Stimulated activated CD8-positive, alpha-beta memory T cell treated with anti-CD3 and anti-CD28 coated beads, Interleukin-7, amount 100 ng/mL, for 1 hour (primary cell): ENCODE measurements at regions not wholly inside any gene's neighbourhood (a gene's known extent, or its start where the extent isn't known, plus 50 kb on each side); places are given as distances from the start of the nearest gene placed in this dataset.

Experiments
- DNase-seq, 2 donors: peaks; one replicate each; pipeline ENCODE4 v3.0.0-alpha.2; 2020; ENCODE audit warnings: low read depth in 2 of 2

DNA sequence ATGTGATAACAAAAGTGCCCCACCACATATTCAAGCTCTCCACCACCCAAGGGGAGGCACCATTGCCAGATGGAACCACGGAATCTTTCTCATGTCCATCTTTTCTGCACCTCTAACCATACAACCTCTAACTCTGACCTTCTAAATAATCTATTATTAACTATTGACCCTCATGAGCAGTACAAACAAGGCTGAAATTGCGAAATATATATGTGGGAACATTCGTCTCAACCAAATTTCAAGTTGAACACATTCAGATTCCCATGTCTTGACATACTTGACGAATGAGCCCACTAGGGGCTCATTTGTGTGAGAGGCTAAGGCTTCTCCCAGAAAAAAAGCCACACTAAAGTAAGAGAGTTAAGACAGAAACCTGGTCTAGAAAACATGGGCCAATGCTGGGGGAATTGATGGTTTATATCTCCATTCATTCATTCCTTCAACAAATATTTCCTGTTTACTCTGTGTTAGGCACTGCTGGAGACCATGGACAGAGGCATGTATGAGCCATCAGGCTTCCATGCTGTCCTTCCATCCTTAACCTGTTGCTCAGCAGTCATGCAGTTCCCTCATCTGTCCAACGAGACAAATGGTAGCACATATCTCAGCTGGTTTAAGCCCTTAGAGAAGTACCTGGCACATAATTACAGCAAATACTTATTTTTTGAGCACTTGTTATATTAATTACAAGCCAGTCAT, 130.4 kb downstream of the ESM1 start:
- DNase-seq, result no peak

DNA sequence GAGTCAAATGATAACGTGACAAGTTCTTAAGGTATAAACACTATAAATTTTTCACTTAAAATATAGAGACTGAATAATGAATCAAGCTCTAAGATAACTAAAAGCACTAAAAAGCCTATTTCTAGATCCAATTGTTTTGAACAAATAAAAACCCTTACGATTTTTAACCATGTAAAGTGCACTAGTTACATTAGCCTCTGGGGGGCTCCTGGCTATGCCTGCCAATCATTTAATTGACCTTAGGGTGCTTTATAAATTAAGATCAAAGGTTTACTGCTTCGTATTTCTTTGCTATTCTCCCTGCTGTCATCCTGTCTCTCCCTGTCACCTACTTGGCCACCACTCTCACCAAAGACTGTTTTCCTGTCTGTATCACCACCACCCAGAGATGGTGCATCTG, 133.4 kb downstream of the ESM1 start:
- DNase-seq, result no peak

DNA sequence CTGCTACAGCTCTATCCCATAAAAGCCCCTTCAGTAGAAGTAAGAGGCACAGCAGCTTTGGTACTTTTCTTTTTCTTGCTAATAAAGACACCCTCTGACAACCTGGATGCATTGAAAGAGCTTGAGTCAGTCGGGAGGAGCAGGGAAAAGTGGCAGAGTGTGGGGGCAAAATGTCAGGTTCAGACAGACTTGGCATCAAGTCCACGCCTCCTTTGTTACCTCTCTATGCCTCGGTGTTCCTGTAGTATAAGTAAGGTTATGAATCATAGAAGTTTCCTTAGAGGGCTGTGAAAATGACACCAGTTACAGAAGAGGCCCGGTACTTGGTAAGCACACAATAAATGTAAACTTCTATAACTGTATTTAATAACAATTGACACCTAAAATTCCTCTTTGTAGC, 133.9 kb downstream of the ESM1 start:
- DNase-seq, result no peak

DNA sequence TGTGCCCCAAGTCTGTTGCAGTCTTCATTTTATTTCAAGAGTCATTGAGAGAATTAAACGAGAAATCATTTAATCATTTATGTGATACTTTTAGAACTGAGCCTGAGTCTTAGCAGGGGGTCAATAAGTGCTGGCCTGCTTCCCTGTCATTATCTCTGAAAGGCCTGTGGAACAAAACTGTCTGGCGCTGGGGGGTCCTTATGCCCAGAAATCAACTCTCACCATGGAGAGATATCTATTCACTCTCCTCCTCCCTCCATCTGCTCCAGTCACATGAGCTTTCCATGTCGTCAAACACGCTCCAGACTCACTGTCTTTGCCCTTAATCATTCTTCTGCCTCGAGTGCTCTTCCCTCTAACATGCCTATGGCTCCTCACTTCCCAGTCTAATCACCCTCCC, 136.8 kb downstream of the ESM1 start:
- no peak for DNase-seq

DNA sequence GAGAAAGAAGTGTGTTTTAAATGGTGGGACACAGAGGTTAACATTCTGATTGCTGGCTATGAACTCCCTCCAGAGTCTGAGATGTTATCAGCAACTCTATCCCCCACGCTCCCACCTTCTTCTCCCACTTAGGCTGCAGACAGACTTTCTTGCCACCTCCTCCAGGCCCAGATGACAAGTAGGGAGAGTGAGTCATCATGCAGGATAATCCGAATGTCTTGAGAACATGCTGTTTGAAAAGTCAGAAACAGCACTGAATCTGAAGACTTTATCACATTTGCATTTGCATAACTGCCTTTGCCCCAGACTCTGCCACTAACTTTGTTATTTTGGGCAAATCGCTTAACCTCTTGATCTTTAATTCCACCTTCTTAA, 139.8 kb downstream of the ESM1 start:
- DNase-seq, result no peak

DNA sequence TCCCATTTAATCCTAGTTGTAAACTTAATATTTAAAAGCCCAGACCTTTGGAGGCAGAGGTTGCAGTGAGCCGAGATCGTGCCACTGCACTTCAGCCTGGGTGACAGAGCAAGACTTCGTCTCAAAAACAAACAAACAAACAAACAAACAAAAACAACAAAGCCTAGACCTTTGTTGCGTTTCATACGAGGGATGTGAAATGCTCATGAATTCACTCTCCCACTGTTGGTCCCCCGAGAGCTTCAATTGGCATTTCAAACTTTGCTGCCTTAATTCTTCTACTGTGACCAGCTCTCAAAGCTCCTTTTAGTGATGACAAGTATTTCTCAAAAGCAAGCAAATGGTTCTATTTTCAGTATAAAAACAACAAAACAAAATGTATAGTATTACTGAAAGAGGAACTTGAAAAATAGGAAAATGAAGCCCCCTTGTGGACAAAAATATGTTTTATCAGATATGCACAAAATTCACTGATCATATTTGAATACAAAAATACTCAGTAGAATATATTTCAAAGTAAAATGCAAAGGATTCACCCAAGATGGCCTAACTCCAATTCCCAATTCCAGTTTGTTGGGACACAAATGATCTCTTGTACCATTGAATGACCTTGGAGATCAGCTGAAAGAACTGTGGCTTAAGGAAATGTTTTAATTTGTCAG, 140.4 kb downstream of the ESM1 start:
- no peak for DNase-seq

DNA sequence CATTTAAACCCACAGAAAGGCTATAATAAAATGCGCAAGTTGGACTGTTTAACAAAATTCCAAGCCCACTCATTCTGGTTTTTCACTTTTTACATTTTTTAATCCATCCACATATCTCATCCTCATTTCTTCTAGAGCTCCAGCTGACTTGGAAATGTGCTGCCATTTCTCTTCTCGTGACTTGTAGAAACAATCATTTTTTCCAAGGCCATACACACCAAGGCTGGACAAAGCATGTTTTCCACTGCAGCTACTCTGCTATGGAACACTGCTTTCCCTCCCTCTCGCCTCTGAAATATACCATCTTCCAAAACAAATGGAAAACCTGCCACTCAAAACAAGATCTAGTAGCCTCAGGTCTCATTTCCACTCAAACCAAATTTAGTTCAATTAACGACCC, 141.1 kb downstream of the ESM1 start:
- DNase-seq, result no peak

DNA sequence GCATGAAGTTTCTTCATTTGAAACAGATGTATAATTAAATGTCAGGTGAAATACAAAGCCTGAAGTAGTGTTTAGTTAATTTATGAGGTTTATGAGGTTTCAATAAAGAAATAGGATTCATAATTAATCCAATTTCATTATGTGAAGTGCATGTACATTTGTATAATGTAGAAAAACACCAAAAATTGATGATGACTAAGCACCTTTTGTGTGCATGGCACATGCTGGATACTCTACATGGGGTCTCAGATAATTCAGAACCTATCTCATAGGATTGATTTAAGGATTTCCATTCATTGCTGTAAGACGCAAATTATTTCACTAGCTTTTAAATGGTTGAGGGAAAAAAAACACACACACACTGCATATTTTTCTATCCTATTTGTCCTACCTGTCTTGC, 143.9 kb downstream of the ESM1 start:
- no peak for DNase-seq

DNA sequence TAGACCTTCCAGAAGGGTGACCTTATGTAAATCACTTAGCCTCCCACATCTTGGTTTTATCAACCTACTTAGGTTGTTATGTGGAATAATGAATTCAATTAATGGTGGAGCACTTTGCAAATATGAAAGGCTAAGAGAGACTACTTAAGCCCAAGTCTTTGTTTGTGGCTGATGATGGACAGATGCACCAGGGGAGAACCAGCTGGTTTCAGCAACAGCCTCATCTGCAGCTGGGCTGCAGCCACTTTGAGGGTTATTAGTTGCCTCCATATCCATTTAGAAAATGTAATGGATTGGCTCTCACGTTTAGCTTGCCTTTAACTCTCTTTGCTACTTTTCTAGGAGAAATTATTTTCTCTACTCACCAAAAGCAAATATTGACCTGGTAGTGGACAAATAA, 146.6 kb downstream of the ESM1 start:
- DNase-seq, result no peak

DNA sequence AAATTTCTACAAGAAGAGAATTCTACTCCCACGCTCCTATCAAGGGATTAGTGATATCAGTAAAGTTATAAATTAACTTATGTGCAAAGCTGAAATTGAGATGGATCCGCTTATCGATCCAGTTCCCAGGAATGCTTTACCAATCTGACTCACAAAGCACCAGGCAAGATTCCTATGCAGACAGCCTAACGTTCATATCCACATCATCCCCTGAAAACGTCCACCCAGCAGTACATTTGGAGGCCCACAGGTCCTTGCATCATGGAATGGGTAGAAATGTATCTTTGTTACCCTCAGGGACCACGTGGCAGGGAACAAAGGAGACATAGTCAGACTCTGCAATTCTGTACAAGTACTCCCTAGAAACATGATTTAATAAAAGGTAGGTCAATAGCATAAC, 147.4 kb downstream of the ESM1 start:
- DNase-seq, result no peak

DNA sequence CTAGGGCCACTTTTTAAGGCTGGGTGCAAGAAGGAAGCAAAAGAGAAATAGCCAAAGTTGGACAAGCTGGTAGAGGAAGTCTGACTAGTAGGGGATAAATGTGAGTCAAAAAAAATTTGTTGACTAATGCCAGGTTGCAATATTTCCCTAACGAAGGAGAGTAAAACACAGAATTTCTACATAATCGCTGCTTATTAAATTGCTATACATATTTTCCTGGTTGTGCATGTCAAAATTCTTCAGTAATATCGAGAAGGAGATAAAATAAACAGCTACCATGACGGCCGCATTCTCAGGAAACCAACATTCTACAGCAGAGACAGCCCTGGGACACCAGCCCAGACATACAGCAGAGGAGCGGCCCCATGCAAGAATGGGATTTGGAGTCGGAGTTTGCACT, 148.3 kb downstream of the ESM1 start:
- DNase-seq, result no peak

DNA sequence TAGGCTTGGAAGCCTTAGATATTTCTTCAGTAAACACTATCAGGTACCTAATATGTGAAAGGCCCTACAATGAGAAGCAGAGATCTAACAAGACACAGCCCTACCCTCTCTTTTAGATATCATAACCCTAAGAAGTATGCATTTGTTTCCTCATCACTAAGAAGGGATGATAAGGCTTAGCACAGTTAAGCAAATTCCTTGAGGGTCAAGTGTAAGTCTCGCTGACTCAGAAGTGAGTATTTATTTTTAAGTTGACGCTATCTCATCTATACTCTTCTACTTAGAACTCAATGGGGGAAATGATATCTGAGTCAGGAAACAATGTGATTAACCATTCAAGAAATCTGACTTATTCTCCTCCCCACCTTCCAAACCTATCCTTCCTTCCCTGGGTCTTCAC, 149.7 kb downstream of the ESM1 start:
- no peak for DNase-seq

DNA sequence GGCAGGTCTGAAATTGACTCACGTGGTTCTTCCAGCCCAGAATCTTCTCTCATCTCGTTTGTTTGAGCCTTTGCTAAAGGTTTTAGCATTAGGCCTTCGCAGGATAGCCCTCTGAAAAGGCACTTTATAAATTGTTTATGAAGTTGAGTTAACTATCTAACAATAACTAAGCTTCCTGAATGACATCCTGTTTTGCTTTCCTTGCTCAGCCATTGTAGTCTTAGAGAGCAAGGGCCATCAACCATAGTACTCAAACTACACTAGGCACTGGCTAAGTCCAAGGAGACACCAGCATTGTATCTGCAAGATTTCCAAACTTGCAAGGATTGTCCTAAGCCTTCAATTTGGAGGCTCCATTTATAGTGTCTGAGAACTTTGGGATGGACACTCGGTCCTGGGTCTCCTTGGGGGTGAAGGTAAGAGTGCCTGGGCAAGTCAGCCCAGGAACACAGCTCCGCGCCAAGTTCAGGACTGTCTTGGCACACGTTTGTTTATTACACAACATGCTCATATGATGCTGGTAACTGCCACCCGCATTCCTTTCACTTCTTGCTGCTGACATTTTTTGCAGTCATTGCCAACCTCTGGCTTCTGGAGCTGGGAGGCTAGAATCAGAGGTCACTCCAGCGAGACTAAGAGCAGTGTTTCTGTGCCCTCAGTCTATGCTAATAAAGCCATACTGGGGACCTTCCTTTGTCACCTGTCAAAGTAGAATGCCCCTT, 151.1 kb downstream of the ESM1 start:
- DNase-seq, result no peak

DNA sequence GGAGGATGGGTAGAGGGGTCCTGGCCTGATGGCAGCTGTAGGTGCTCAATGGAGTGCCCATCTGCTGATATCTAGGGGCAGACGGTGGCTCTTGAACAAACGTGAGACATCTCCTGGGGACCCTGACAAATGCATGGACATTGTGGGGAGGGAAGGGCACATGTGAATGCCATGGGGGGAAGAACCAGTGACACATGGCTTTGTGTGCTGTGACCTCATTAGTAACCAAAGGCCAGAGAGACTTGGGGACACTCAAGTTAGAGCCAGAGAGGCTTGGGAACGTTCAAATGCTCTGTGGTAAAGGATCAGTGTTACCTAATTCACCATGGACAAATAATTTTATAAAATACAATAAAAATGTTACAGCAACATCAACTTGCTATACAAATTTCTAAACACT, 151.8 kb downstream of the ESM1 start:
- no peak for DNase-seq

DNA sequence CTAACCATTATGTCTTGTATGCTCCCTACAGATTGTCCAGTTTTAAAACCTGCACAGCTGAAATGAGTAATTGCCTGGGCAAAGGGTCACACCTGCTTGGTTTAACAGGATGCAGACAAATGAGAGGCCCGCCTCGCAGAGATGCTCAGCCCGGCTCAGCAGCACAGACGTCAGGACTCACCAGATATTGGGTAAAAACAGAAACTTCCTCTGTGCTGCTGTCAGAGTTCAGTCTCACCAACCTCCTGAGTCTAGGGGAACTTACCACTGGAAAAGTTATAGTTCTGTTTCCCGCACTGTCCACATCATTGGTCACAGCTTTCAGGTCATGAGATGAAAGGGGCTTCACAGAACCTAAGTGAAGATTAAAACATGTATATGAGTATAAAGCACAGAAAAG, 152.5 kb downstream of the ESM1 start:
- no peak for DNase-seq

DNA sequence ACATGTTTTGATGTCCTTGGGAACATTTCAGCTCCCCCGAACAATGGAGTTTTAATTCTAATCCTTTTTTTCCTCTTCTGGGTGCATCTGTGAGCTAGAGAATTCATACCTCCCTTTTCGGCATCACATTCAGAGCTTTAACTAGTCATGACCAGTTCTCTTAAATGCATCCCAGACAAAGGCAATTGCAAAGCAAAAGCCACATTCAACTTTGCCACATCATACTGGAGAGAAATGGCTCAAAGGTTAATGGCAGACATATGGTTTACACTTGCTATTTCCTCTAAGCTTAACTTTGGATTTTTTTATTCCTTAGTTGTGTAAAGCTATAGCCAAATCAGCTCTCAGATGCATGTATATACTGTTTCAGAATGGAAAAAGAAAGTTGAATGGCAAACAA, 153.3 kb downstream of the ESM1 start:
- DNase-seq, result no peak

DNA sequence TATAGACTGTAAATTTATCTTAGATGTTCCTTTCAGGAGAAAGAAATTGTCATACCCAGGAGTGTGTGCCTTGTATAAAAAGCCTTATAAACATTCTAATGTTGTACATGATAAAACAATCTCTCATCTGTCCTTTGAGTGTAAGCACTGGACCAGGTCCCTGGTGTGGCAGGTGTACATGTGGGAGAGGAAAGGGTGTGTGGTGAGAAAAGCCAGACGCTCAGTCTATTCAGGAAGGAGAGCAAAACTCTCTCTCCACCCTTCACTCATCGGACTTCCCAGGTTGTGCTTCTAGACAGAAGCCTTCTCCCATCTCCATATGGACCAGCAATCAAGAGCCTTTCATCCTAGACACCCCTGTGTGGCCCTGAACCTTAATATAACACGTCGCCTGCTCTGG, 154.2 kb downstream of the ESM1 start:
- DNase-seq, result no peak

DNA sequence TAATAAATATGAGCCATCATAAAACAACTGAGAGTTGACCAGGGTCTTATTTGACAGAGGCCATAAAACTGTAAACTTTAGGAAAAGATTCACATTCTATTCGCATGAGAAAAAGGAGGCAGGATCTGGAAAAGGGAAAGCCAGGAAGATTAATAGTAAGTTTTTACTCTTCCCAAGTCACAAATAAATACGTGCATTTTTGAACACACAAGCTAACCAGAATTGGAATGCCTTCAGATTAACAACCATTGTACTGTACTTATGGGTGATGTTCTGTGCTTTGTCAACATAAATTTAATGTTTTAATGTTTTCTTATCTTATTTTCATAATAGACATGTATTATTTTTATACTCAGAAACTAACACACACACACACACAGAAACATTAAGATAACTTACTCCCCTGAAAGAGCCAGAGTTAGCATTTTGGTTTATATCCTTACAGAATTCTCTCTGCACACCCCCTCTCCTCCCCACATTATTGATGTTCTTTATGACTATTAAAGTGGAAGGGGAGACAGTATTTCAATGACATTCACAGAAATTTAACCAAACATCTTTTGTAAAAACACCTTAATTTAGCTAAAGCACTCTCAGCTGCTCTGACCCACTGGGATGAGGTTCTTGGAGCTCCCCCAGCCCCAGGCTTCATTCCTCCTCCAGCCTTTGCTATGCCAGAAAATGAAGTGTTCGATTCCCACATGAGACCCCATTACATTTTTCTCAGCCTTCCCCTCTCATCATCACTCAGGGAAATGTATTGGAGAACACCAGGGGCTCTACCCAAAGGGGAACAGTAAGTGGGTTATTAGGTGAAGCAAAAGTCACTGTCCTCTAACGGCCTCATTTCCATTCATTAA, 155.5 kb downstream of the ESM1 start:
- no peak for DNase-seq

DNA sequence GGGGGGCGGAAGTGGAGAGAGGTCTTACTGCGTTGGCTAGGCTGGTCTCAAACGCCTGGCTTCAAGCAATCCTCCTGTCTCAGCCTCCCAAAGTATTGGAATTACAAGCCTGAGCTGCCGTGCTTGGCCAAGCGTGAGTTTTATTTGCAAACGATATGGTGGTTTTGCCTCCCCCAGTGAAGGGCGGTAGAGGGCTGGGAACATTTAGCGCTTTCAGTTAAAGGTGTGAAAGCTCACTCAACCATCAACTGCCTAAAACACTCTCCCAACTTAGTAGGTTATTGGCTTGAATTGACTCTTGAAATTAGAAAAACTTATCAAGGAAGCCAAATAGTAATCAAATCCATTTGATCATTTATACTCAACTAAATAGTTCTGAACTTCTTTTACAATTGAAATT, 156.3 kb downstream of the ESM1 start:
- DNase-seq, result no peak

DNA sequence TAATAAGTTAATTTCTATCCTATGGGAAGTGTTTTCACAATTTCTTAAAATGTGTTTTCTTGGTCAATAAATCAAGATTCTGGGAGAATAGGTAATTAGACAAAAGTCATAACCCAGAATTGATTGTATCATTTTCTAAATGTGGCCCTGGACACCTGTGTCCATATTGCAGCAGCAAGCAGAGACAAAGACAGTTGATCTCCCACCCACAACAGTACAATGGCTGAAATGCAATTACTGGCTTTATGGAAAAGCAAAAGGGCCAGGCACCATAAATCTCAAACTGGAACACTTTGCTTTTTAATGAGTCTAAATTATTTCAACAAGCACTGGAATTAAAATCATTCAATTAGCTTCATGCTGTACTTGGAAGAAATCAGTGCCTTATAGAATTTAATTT, 157.2 kb downstream of the ESM1 start:
- no peak for DNase-seq

DNA sequence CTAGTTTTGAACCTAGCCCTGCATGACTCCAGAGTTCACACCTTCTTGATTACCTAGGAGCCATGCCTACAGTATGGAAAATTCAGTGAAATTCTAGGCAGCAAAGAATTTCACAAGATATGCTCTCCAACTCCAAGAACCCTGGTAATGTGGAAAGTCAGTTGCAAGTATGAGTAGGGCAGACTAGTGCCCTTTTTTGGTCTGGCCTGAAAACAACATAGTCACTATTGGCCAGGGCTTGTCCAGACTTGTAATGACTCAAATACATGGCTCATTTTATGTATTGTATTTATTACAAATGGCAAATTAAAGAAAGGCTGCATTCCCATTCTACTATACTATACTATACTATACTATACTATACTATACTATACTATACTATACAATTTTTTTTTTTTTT, 160.4 kb downstream of the ESM1 start:
- no peak for DNase-seq

DNA sequence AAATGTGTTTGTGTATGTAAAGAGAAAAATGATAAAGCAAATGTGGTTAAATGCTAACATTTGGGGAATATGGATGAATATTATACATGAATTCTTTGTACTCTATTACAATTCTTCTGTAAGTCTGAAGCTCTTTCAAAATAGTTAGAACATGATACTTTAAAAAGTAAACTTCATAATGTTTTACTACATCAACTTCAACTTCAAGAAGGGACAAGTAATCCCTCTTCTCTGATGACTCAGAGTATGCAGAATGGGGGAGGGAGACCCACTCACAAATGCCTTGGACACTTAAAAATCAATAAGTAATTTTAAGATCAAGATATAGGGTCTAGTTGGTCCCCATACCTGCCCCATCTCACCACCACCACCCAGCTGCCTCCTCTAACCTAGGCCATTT, 162.4 kb downstream of the ESM1 start:
- DNase-seq, result no peak

DNA sequence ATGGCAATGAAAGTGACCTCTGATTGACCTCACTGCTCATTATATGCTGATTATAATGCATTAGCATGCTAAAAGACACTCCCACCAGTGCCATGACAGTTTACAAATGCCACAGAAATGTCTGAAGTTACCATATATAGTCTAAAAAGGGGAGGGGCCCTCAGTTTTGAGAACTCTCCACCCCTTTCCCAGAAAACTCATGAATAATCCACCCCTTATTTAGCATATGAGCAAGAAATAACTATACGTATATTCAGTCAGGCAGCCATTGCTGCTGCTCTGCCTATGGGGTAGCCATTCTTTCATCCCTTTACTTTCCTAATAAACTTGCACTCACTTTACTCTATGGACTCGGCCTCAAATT, 163.1 kb downstream of the ESM1 start:
- no peak for DNase-seq
